ENCODE measurements at regions not wholly inside any gene's neighbourhood (a gene's known extent, or its start where the extent isn't known, plus 50 kb on each side); places are given as distances from the start of the nearest gene placed in this dataset.

- H3K79me2 ChIP-seq (ENCODE audit: control insufficient read depth, low read length): no peaks in the 10 kb centered on the region
- no peaks in the 10 kb centered on the region for H3K27me3 ChIP-seq (ENCODE audit: control insufficient read depth, low read length)
- TF ChIP-seq CTCF (IDR thresholded peaks at IDR 0.05; ENCODE audit: low read depth, low read length, poor library complexity, severe bottlenecking) (no peak), EZH2phosphoT487 (IDR thresholded peaks at IDR 0.05; ENCODE audit: borderline replicate concordance, low read length) (no peak)
- H3K36me3 ChIP-seq (ENCODE audit: control insufficient read depth, low read length): no peaks in the 10 kb centered on the region
- no peak overlapping the region for H3K27ac ChIP-seq (ENCODE audit: low read depth, low read length)
- no peaks in the 10 kb centered on the region for H3K4me1 ChIP-seq (ENCODE audit: control insufficient read depth, low read length)
- H3K4me2 ChIP-seq (ENCODE audit: low read length): no peak overlapping the region
- no peaks in the 10 kb centered on the region for H3K9me3 ChIP-seq (ENCODE audit: control insufficient read depth, insufficient read depth, low read length)
- no peak overlapping the region for H3K4me3 ChIP-seq (ENCODE audit: low read length)
- no peaks in the 10 kb centered on the region for H4K20me1 ChIP-seq (ENCODE audit: control insufficient read depth, insufficient read depth, low read depth, low read length)
- H3F3A ChIP-seq (ENCODE audit: control insufficient read depth, insufficient read depth): no peaks in the 10 kb centered on the region
- no peaks in the 10 kb centered on the region for H3K9me2 ChIP-seq (replicated peaks; ENCODE audit: control insufficient read depth, low read length)
Observed at GRCh38 chrX:10971759-10972158, 139.4 kb upstream of the HCCS start.

- Histone ChIP-seq H3K4me2 (ENCODE audit: low read length) (no peak overlapping the region), H3K9me3 (ENCODE audit: control insufficient read depth, insufficient read depth, low read length) (no peaks in the 10 kb centered on the region), H3K4me1 (ENCODE audit: control insufficient read depth, low read length) (no peaks in the 10 kb centered on the region), H4K20me1 (ENCODE audit: control insufficient read depth, insufficient read depth, low read depth, low read length) (no peaks in the 10 kb centered on the region), H3K36me3 (ENCODE audit: control insufficient read depth, low read length) (no peaks in the 10 kb centered on the region), H3K9me2 (replicated peaks; ENCODE audit: control insufficient read depth, low read length) (no peaks in the 10 kb centered on the region), H3K4me3 (ENCODE audit: low read length) (no peak overlapping the region), H3K27me3 (ENCODE audit: control insufficient read depth, low read length) (no peaks in the 10 kb centered on the region), H3F3A (ENCODE audit: control insufficient read depth, insufficient read depth) (no peaks in the 10 kb centered on the region), H3K27ac (ENCODE audit: low read depth, low read length) (no peak overlapping the region), H3K79me2 (ENCODE audit: control insufficient read depth, low read length) (no peaks in the 10 kb centered on the region)
- TF ChIP-seq CTCF (IDR thresholded peaks at IDR 0.05; ENCODE audit: low read depth, low read length, poor library complexity, severe bottlenecking) (no peak), EZH2phosphoT487 (IDR thresholded peaks at IDR 0.05; ENCODE audit: borderline replicate concordance, low read length) (no peak)
Observed at GRCh38 chrX:10972706-10973105, 138.4 kb upstream of the HCCS start.

DNA sequence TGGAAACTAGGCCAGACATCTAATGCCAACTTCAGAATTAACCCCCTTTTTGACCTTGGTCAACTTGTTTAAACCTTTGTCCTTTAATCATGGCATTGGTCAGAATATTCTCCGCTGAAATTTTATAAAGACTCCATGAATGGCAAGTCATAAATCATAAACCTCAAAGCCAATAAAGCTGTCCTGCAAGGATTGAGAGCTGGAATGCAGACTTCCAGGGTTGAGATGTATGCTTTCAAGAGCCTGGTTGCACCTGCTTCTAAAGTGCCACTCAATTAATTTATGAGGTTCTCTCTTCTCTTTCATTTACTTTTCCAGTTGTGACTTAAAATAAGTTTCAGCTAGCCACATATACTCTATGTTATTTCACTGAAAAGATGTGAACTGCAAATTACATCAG, 136.2 kb upstream of the HCCS start:
- Histone ChIP-seq H3K27ac (ENCODE audit: low read depth, low read length) (no peak overlapping the region), H3K9me2 (replicated peaks; ENCODE audit: control insufficient read depth, low read length) (no peaks in the 10 kb centered on the region), H3K9me3 (ENCODE audit: control insufficient read depth, insufficient read depth, low read length) (no peaks in the 10 kb centered on the region), H3K27me3 (ENCODE audit: control insufficient read depth, low read length) (no peaks in the 10 kb centered on the region), H4K20me1 (ENCODE audit: control insufficient read depth, insufficient read depth, low read depth, low read length) (no peaks in the 10 kb centered on the region), H3F3A (ENCODE audit: control insufficient read depth, insufficient read depth) (no peaks in the 10 kb centered on the region), H3K36me3 (ENCODE audit: control insufficient read depth, low read length) (no peaks in the 10 kb centered on the region), H3K79me2 (ENCODE audit: control insufficient read depth, low read length) (no peaks in the 10 kb centered on the region), H3K4me3 (ENCODE audit: low read length) (no peak overlapping the region), H3K4me1 (ENCODE audit: control insufficient read depth, low read length) (no peaks in the 10 kb centered on the region), H3K4me2 (ENCODE audit: low read length) (no peak overlapping the region)
- no peak for TF ChIP-seq EZH2phosphoT487 (IDR thresholded peaks at IDR 0.05; ENCODE audit: borderline replicate concordance, low read length)
- no peak for TF ChIP-seq CTCF (IDR thresholded peaks at IDR 0.05; ENCODE audit: low read depth, low read length, poor library complexity, severe bottlenecking)

DNA sequence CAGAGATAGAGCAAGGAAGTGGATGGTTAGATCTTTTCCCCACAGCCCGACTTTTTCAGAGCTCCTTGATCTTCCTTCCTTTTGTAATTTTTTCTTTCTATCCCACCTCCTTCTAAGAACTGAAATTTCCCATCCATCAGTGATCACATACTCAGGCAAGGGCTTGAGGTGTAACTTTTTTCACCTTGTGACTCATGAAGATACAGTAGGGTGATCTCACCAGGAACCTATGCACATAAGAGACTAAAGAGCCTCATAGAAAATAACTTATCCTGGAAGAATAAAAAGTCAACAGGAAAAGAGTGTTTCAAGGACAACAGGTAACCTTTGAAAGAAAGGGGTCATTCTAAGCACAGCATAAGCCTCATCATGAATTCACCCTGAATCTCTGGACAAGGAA, 131.2 kb upstream of the HCCS start:
- H3K4me3 ChIP-seq (ENCODE audit: low read length): no peak overlapping the region
- H3K9me2 ChIP-seq (replicated peaks; ENCODE audit: control insufficient read depth, low read length): no peaks in the 10 kb centered on the region
- no peaks in the 10 kb centered on the region for H4K20me1 ChIP-seq (ENCODE audit: control insufficient read depth, insufficient read depth, low read depth, low read length)
- TF ChIP-seq CTCF (IDR thresholded peaks at IDR 0.05; ENCODE audit: low read depth, low read length, poor library complexity, severe bottlenecking): no peak
- no peak for TF ChIP-seq EZH2phosphoT487 (IDR thresholded peaks at IDR 0.05; ENCODE audit: borderline replicate concordance, low read length)
- H3K36me3 ChIP-seq (ENCODE audit: control insufficient read depth, low read length): no peaks in the 10 kb centered on the region
- no peaks in the 10 kb centered on the region for H3K27me3 ChIP-seq (ENCODE audit: control insufficient read depth, low read length)
- H3F3A ChIP-seq (ENCODE audit: control insufficient read depth, insufficient read depth): no peaks in the 10 kb centered on the region
- H3K9me3 ChIP-seq (ENCODE audit: control insufficient read depth, insufficient read depth, low read length): no peaks in the 10 kb centered on the region
- no peaks in the 10 kb centered on the region for H3K4me1 ChIP-seq (ENCODE audit: control insufficient read depth, low read length)
- H3K27ac ChIP-seq (ENCODE audit: low read depth, low read length): no peak overlapping the region
- no peak overlapping the region for H3K4me2 ChIP-seq (ENCODE audit: low read length)
- no peaks in the 10 kb centered on the region for H3K79me2 ChIP-seq (ENCODE audit: control insufficient read depth, low read length)

Measured in DOHH2 (cell line).